Hepatocyte (in vitro differentiated cells): ENCODE measurements at regions not wholly inside any gene's neighbourhood (a gene's known extent, or its start where the extent isn't known, plus 50 kb on each side); places are given as distances from the start of the nearest gene placed in this dataset.

Experiments
- DNase-seq: peaks from one replicate; pipeline ENCODE4 v3.0.0-alpha.2; 2016; ENCODE audit warnings: low spot score
- H2AFZ ChIP-seq: fragments of 200-600 bp; sonication (generic); 2 replicates; pipeline ENCODE4 v1.6.0; 2016; ENCODE audit warnings: antibody characterized with exemption, mild to moderate bottlenecking
- H3K27ac ChIP-seq: fragments of 200-600 bp; sonication (generic); 2 replicates; pipeline ENCODE4 v1.5.1; 2016; ENCODE audit warnings: mild to moderate bottlenecking
- H3K27me3 ChIP-seq: fragments of 200-600 bp; sonication (generic); 2 replicates; pipeline ENCODE4 v1.6.1; 2016
- H3K36me3 ChIP-seq: fragments of 200-600 bp; sonication (generic); replicated peaks from 2 replicates; pipeline ENCODE4 v1.5.1; 2016; ENCODE audit warnings: low read depth; ENCODE audit not compliant: insufficient read depth
- H3K4me1 ChIP-seq: fragments of 200-600 bp; sonication (generic); 2 replicates; pipeline ENCODE4 v1.5.1; 2016; ENCODE audit warnings: mild to moderate bottlenecking, moderate library complexity; ENCODE audit not compliant: insufficient read depth
- H3K4me2 ChIP-seq: fragments of 200-600 bp; sonication (generic); 2 replicates; pipeline ENCODE4 v1.6.0; 2016
- H3K4me3 ChIP-seq: fragments of 200-600 bp; sonication (generic); 2 replicates; pipeline ENCODE4 v1.5.1; 2016; ENCODE audit warnings: mild to moderate bottlenecking
- H3K79me2 ChIP-seq: fragments of 200-600 bp; sonication (generic); 2 replicates; pipeline ENCODE4 v1.6.0; 2017; ENCODE audit warnings: mild to moderate bottlenecking
- H3K9me2 ChIP-seq: fragments of 200-600 bp; sonication (generic); replicated peaks from 2 replicates; pipeline ENCODE4 v1.6.0; 2017; ENCODE audit warnings: mild to moderate bottlenecking; ENCODE audit not compliant: insufficient read depth
- H3K9me3 ChIP-seq: fragments of 200-600 bp; sonication (generic); 2 replicates; pipeline ENCODE4 v1.5.1; 2016; ENCODE audit warnings: low read depth, mild to moderate bottlenecking
- H4K20me1 ChIP-seq: fragments of 200-600 bp; sonication (generic); 2 replicates; pipeline ENCODE4 v1.6.0; 2016; ENCODE audit warnings: mild to moderate bottlenecking; ENCODE audit not compliant: insufficient read depth, poor library complexity, severe bottlenecking
- EZH2 ChIP-seq: fragments of 200-600 bp; sonication (generic); IDR thresholded peaks from 2 replicates; pipeline ENCODE4 v1.6.1; 2016; ENCODE audit warnings: antibody characterized with exemption, mild to moderate bottlenecking, borderline replicate concordance
- EZH2phosphoT487 ChIP-seq: fragments of 200-600 bp; sonication (generic); IDR thresholded peaks from one replicate; pipeline ENCODE4 v1.6.1; 2018; ENCODE audit warnings: antibody characterized with exemption, mild to moderate bottlenecking, low read depth, moderate library complexity; ENCODE audit not compliant: unreplicated experiment, severe bottlenecking
- WGBS: methylation state at CpG from one replicate; pipeline ENCODE4 v1.1.6; 2016; ENCODE audit warnings: low lambda C conversion rate; ENCODE audit errors: missing lambda C conversion rate; 5-methylcytosine and 5-hydroxymethylcytosine counted together
- TF ChIP-seq, protein P1 (sequence below): fragments of 200-600 bp; sonication (generic); IDR thresholded peaks from 2 replicates; pipeline ENCODE4 v1.5.1; 2016; ENCODE audit warnings: antibody characterized with exemption, mild to moderate bottlenecking; ENCODE audit not compliant: poor library complexity

DNA sequence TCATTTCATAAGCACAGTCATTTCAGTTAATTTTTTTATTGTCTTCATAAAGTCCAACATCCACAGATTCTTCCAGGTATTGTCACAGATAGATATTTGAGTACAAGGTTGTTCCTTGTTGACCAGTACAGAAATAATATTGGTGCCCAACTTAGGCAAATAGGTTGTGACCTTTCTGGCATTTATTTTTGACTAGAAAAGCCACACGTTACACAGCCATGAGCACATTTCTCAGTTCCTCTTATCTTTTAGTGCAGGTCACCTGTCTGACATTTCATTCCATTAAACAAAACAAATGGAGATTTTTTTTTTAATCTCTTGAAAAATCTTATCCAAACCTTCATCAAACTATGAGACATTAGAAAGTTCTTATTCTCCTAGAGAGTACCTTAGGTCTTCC, 428.8 kb downstream of the ZNF521 start:
- H3K27me3 ChIP-seq, result peaks cover 13% of the 10 kb centered on the region
- H3K9me3 ChIP-seq, result no peaks in the 10 kb centered on the region
- no peak for DNase-seq
- H3K4me2 ChIP-seq, result no peak overlapping the region
- no peaks in the 10 kb centered on the region for H3K36me3 ChIP-seq
- no peak for TF ChIP-seq EZH2phosphoT487
- TF ChIP-seq, protein P1, sequence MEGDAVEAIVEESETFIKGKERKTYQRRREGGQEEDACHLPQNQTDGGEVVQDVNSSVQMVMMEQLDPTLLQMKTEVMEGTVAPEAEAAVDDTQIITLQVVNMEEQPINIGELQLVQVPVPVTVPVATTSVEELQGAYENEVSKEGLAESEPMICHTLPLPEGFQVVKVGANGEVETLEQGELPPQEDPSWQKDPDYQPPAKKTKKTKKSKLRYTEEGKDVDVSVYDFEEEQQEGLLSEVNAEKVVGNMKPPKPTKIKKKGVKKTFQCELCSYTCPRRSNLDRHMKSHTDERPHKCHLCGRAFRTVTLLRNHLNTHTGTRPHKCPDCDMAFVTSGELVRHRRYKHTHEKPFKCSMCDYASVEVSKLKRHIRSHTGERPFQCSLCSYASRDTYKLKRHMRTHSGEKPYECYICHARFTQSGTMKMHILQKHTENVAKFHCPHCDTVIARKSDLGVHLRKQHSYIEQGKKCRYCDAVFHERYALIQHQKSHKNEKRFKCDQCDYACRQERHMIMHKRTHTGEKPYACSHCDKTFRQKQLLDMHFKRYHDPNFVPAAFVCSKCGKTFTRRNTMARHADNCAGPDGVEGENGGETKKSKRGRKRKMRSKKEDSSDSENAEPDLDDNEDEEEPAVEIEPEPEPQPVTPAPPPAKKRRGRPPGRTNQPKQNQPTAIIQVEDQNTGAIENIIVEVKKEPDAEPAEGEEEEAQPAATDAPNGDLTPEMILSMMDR, result no peak
- TF ChIP-seq EZH2, result no peak
- H4K20me1 ChIP-seq, result no peaks in the 10 kb centered on the region
- no peaks in the 10 kb centered on the region for H3K4me1 ChIP-seq
- no peak overlapping the region for H3K27ac ChIP-seq
- no peak overlapping the region for H2AFZ ChIP-seq
- H3K79me2 ChIP-seq, result no peaks in the 10 kb centered on the region
- H3K4me3 ChIP-seq, result no peak overlapping the region
- no peaks in the 10 kb centered on the region for H3K9me2 ChIP-seq
- 91% methylated on average over 1 of the region's 1 CpG for WGBS

DNA sequence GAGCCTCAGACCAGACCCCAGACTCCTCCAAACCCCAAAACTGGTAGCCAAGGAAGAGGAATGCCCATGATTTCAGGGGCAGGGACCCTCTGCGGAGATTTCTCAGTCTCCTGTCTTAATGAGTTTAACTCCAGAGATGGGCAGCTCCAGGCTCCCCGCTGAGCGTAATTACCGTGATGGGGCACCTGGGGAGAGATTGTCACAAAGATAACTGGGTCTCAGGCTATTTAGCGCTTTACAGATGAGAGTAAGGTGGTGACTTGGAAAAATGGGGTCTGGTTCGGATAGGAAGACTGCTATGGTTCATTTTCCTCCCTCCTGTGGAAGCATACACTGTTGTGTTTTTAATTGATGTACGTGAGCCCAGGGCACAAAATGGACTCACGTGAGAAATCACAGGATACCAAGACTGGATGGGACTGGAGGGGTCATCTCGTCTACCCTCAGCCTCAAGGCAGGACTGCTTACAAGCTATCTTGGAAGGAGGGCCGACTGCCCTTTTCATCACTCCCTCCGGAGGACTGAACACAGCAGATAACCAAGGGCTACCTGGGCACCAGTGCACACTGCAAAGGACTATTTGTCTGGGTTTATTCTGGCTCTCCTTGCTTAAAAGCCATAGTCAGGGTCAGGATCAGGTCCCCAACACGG, 427.8 kb downstream of the ZNF521 start:
- Histone ChIP-seq H3K79me2 (no peaks in the 10 kb centered on the region), H3K9me2 (no peaks in the 10 kb centered on the region), H3K27ac (no peak overlapping the region), H4K20me1 (no peaks in the 10 kb centered on the region), H3K9me3 (no peaks in the 10 kb centered on the region), H3K4me2 (no peak overlapping the region), H3K4me3 (no peak overlapping the region), H3K4me1 (no peaks in the 10 kb centered on the region), H3K36me3 (no peaks in the 10 kb centered on the region), H3K27me3 (peaks cover 9% of the 10 kb centered on the region), H2AFZ (no peak overlapping the region)
- TF ChIP-seq EZH2 (no peak), EZH2phosphoT487 (no peak)
- TF ChIP-seq, protein P1, result no peak
- no peak for DNase-seq
- 65% methylated on average over 12 of the region's 12 CpGs for WGBS

DNA sequence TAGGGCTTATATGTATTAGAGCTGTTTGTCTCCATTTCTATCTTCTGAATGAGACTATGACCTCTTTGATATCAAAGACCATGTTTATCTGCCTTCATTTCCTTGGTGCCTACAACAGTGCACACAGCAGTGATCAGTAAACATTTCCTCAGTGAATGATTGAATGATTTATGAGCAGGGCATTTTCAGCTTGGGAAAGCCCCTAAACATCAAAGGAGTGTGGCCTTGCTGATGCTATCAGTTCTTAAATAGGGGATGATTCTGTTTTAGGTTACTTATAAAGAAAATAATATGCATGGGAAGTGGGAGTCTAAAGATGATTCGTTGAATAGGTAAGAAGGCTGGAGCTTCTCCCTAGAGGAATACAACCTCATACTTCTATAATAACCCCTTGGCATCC, 425.3 kb downstream of the ZNF521 start:
- Histone ChIP-seq H3K4me1 (no peaks in the 10 kb centered on the region), H3K4me3 (no peak overlapping the region), H2AFZ (no peak overlapping the region), H3K9me3 (no peaks in the 10 kb centered on the region), H3K79me2 (no peaks in the 10 kb centered on the region), H3K4me2 (no peak overlapping the region), H3K27ac (no peak overlapping the region), H3K9me2 (no peaks in the 10 kb centered on the region), H3K27me3 (peaks cover 9% of the 10 kb centered on the region), H3K36me3 (no peaks in the 10 kb centered on the region), H4K20me1 (no peaks in the 10 kb centered on the region)
- TF ChIP-seq, protein P1, result no peak
- no peak for TF ChIP-seq EZH2
- TF ChIP-seq EZH2phosphoT487, result no peak
- DNase-seq, result no peak
- 50% methylated on average over 1 of the region's 1 CpG for WGBS
